GM12875 (cell line): ENCODE measurements at regions not wholly inside any gene's neighbourhood (a gene's known extent, or its start where the extent isn't known, plus 50 kb on each side); places are given as distances from the start of the nearest gene placed in this dataset.
"Not testable (repeated sequence)": the region's sequence is repeated elsewhere in the genome, so short reads cannot be mapped to it uniquely, and the experiment has no call there.

ENCODE experiments used
- H3K4me3 ChIP-seq: one replicate; pipeline ENCODE4 v1.5.1; 2011; ENCODE audit warnings: low read depth, low read length, control low read depth
- CTCF ChIP-seq: IDR thresholded peaks from 2 replicates; pipeline ENCODE4 v1.5.1; 2011; ENCODE audit warnings: low read depth, mild to moderate bottlenecking, control low read depth, inconsistent platforms, low read length, moderate library complexity, borderline replicate concordance; ENCODE audit not compliant: insufficient read depth

GRCh38 chr4:131347816-131348215, 1801.3 kb upstream of the PCDH10 start:
- H3K4me3 ChIP-seq, result no peak overlapping the region
- TF ChIP-seq CTCF, result no peak

GRCh38 chr4:131348263-131348662, 1800.8 kb upstream of the PCDH10 start:
- H3K4me3 ChIP-seq, result no peak overlapping the region
- TF ChIP-seq CTCF, result no peak

GRCh38 chr4:131352371-131352770, 1796.7 kb upstream of the PCDH10 start:
- not testable (repeated sequence) for H3K4me3 ChIP-seq

- no peak for TF ChIP-seq CTCF
Measured at GRCh38 chr4:131366714-131367113, 1782.4 kb upstream of the PCDH10 start.

GRCh38 chr4:131367441-131367840, 1781.7 kb upstream of the PCDH10 start:
- no peak for TF ChIP-seq CTCF
- no peak overlapping the region for H3K4me3 ChIP-seq

More at GRCh38 chr4:131366714-131367113, 1782.4 kb upstream of the PCDH10 start:
- no peak overlapping the region for H3K4me3 ChIP-seq

- TF ChIP-seq CTCF, result no peak
- no peak overlapping the region for H3K4me3 ChIP-seq
Measured at GRCh38 chr4:131370846-131371245, 1778.2 kb upstream of the PCDH10 start.

- TF ChIP-seq CTCF, result no peak
- no peak overlapping the region for H3K4me3 ChIP-seq
Measured at GRCh38 chr4:131381055-131381454, 1768.0 kb upstream of the PCDH10 start.

- TF ChIP-seq CTCF, result no peak
Measured at GRCh38 chr4:131382839-131383238, 1766.3 kb upstream of the PCDH10 start.

More at GRCh38 chr4:131382839-131383238, 1766.3 kb upstream of the PCDH10 start:
- no peak overlapping the region for H3K4me3 ChIP-seq
